ENCODE measurements at regions not wholly inside any gene's neighbourhood (a gene's known extent, or its start where the extent isn't known, plus 50 kb on each side); places are given as distances from the start of the nearest gene placed in this dataset.

DNA sequence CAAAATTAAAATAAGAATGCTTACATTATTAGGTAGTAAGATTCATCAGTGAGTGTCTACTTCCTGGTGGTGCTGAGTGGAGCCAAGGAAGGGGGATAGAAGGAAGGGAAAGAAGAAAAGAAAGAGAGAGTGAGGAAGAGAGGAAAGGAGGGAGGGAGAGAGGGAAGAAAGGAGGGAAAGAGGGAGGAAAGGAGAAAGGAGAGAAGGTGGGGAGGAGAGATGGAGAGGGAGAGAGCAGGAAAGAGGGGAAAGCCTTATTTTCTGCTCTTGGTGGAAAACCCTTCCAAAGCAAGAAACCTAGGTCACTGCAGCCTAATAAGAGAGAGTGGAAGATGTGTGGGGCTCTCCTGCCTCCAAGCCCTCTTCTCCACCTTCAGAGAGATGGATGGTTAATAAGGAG, 90.2 kb upstream of the EEF1E1 start:
- no peak for TF ChIP-seq SPI1 (IDR thresholded peaks at IDR 0.05; ENCODE audit: borderline replicate concordance, low read depth)
- TF ChIP-seq, protein P1, sequence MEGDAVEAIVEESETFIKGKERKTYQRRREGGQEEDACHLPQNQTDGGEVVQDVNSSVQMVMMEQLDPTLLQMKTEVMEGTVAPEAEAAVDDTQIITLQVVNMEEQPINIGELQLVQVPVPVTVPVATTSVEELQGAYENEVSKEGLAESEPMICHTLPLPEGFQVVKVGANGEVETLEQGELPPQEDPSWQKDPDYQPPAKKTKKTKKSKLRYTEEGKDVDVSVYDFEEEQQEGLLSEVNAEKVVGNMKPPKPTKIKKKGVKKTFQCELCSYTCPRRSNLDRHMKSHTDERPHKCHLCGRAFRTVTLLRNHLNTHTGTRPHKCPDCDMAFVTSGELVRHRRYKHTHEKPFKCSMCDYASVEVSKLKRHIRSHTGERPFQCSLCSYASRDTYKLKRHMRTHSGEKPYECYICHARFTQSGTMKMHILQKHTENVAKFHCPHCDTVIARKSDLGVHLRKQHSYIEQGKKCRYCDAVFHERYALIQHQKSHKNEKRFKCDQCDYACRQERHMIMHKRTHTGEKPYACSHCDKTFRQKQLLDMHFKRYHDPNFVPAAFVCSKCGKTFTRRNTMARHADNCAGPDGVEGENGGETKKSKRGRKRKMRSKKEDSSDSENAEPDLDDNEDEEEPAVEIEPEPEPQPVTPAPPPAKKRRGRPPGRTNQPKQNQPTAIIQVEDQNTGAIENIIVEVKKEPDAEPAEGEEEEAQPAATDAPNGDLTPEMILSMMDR (IDR thresholded peaks at IDR 0.05; ENCODE audit: insufficient read depth, low read length): no peak
- DNase-seq (ENCODE audit: low read depth in 1 of 2, low spot score in 1 of 2): no peak
- H3K27ac ChIP-seq (replicated peaks): no peak overlapping the region

DNA sequence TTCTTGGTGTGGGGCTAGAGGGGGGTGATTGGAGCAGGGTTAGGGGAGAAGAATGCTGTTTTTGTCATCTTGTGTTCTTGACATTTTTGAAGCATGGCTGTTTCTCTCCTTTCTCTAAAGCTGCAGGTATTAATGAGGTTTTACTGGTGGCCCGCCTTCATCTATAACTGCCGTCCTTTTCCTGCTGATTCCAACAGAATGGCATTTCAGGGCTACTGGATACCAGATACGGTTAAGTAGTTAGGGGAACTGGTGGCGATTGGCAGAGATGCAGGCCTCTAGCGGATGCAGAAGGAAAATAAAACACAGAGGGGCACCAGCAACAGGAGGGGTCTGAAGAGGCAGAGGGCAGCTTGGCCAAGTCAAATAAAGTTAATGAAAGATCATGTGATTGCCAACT, 89.7 kb upstream of the EEF1E1 start:
- no peaks in the 10 kb centered on the region for H3K27me3 ChIP-seq (ENCODE audit: insufficient read depth, poor library complexity, severe bottlenecking)

More for the DNA sequence above, 90.2 kb upstream of the EEF1E1 start:
- H3K27me3 ChIP-seq (ENCODE audit: insufficient read depth, poor library complexity, severe bottlenecking): no peaks in the 10 kb centered on the region
- H3K4me3 ChIP-seq (replicated peaks; ENCODE audit: insufficient read depth, low read length): no peak overlapping the region

DNA sequence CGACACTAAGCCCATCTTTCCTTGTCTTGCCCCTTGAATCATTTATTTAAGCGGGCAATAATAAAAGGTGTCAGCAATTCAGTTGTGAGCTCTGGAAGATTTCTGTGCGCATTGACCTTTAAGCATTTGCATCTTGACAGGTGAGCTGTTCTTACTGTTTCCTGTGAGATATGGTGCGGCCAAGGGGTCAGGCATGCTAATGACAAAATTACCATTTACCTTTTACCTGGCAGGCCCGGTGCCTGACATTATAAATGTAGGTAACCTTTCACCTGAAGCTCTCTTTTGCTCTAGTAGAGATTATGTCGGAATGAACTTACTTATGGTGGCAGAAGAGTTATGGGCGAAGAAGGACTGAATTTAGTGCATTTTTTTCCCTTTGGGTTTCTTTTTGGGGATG, 89.3 kb upstream of the EEF1E1 start:
- DNase-seq (ENCODE audit: low read depth in 1 of 2, low spot score in 1 of 2): no peak
- Histone ChIP-seq H3K27me3 (ENCODE audit: insufficient read depth, poor library complexity, severe bottlenecking) (no peaks in the 10 kb centered on the region), H3K4me3 (replicated peaks; ENCODE audit: insufficient read depth, low read length) (no peak overlapping the region), H3K27ac (replicated peaks) (no peak overlapping the region)
- TF ChIP-seq, protein P1 (IDR thresholded peaks at IDR 0.05; ENCODE audit: insufficient read depth, low read length): no peak
- TF ChIP-seq, protein P2, sequence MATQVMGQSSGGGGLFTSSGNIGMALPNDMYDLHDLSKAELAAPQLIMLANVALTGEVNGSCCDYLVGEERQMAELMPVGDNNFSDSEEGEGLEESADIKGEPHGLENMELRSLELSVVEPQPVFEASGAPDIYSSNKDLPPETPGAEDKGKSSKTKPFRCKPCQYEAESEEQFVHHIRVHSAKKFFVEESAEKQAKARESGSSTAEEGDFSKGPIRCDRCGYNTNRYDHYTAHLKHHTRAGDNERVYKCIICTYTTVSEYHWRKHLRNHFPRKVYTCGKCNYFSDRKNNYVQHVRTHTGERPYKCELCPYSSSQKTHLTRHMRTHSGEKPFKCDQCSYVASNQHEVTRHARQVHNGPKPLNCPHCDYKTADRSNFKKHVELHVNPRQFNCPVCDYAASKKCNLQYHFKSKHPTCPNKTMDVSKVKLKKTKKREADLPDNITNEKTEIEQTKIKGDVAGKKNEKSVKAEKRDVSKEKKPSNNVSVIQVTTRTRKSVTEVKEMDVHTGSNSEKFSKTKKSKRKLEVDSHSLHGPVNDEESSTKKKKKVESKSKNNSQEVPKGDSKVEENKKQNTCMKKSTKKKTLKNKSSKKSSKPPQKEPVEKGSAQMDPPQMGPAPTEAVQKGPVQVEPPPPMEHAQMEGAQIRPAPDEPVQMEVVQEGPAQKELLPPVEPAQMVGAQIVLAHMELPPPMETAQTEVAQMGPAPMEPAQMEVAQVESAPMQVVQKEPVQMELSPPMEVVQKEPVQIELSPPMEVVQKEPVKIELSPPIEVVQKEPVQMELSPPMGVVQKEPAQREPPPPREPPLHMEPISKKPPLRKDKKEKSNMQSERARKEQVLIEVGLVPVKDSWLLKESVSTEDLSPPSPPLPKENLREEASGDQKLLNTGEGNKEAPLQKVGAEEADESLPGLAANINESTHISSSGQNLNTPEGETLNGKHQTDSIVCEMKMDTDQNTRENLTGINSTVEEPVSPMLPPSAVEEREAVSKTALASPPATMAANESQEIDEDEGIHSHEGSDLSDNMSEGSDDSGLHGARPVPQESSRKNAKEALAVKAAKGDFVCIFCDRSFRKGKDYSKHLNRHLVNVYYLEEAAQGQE (IDR thresholded peaks at IDR 0.05; ENCODE audit: insufficient replicate concordance, low read depth): no peak
- TF ChIP-seq SPI1 (IDR thresholded peaks at IDR 0.05; ENCODE audit: borderline replicate concordance, low read depth) (no peak), POLR2AphosphoS5 (IDR thresholded peaks at IDR 0.05; ENCODE audit: low read depth) (no peak), GABPA (IDR thresholded peaks at IDR 0.05; ENCODE audit: low read depth) (no peak)

More for the DNA sequence above, 89.7 kb upstream of the EEF1E1 start:
- H3K4me3 ChIP-seq (replicated peaks; ENCODE audit: insufficient read depth, low read length): no peak overlapping the region
- no peak for TF ChIP-seq SPI1 (IDR thresholded peaks at IDR 0.05; ENCODE audit: borderline replicate concordance, low read depth)
- TF ChIP-seq, protein P2 (IDR thresholded peaks at IDR 0.05; ENCODE audit: insufficient replicate concordance, low read depth): no peak
- H3K27ac ChIP-seq (replicated peaks): no peak overlapping the region
- no peak for DNase-seq (ENCODE audit: low read depth in 1 of 2, low spot score in 1 of 2)

DNA sequence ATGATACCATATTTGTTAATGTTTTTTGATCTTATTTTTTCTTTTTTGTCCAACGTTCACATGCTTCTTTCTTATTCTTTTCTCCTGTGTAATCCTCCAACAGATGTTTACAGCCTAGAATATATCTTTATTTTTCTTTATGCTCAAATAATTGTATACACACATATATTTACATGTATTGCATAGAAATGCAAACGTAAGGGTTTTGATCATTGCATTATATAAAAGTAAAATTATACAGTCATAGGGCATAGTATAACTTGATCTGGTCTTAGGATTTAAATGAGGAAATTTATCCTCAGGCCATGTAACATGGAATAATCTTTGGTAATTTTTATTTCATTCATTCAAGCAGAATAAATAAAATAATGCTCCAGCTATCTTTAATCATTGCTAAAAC, 84.9 kb upstream of the EEF1E1 start:
- Histone ChIP-seq H3K4me3 (replicated peaks; ENCODE audit: insufficient read depth, low read length) (no peak overlapping the region), H3K27me3 (ENCODE audit: insufficient read depth, poor library complexity, severe bottlenecking) (no peaks in the 10 kb centered on the region), H3K27ac (replicated peaks) (no peak overlapping the region)
- TF ChIP-seq GABPA (IDR thresholded peaks at IDR 0.05; ENCODE audit: low read depth) (no peak), POLR2AphosphoS5 (IDR thresholded peaks at IDR 0.05; ENCODE audit: low read depth) (no peak), SPI1 (IDR thresholded peaks at IDR 0.05; ENCODE audit: borderline replicate concordance, low read depth) (no peak)
- TF ChIP-seq, protein P2 (IDR thresholded peaks at IDR 0.05; ENCODE audit: insufficient replicate concordance, low read depth): no peak
- TF ChIP-seq, protein P1 (IDR thresholded peaks at IDR 0.05; ENCODE audit: insufficient read depth, low read length): no peak
- DNase-seq (ENCODE audit: low read depth in 1 of 2, low spot score in 1 of 2): no peak

Data from HL-60 (cell line).